KMS-11 (cell line): ENCODE measurements at regions not wholly inside any gene's neighbourhood (a gene's known extent, or its start where the extent isn't known, plus 50 kb on each side); places are given as distances from the start of the nearest gene placed in this dataset.

Experiments
- H2AFZ ChIP-seq: fragments of 200-600 bp; sonication (generic); 2 replicates; pipeline ENCODE4 v1.6.1; 2016; ENCODE audit warnings: antibody characterized with exemption, mixed run types, low read depth
- H3K27ac ChIP-seq: fragments of 200-600 bp; sonication (generic); 2 replicates; pipeline ENCODE4 v1.6.1; 2016; ENCODE audit warnings: mild to moderate bottlenecking, mixed run types
- H3K27me3 ChIP-seq: fragments of 200-600 bp; sonication (generic); 2 replicates; pipeline ENCODE4 v1.6.1; 2017; ENCODE audit warnings: mild to moderate bottlenecking, low read depth, mixed run types, moderate library complexity; ENCODE audit not compliant: insufficient read depth
- H3K36me3 ChIP-seq: fragments of 200-600 bp; sonication (generic); 2 replicates; pipeline ENCODE4 v1.6.1; 2017; ENCODE audit warnings: mild to moderate bottlenecking, mixed run types; ENCODE audit not compliant: insufficient read depth
- H3K4me1 ChIP-seq: fragments of 200-600 bp; sonication (generic); 2 replicates; pipeline ENCODE4 v1.6.1; 2016; ENCODE audit warnings: mild to moderate bottlenecking, low read depth, mixed run types; ENCODE audit not compliant: poor library complexity, severe bottlenecking
- H3K4me2 ChIP-seq: fragments of 200-600 bp; sonication (generic); 2 replicates; pipeline ENCODE4 v1.7.0; 2016; ENCODE audit warnings: mild to moderate bottlenecking, mixed run types
- H3K4me3 ChIP-seq: fragments of 200-600 bp; sonication (generic); IDR thresholded peaks from 2 replicates; pipeline ENCODE4 v1.6.1; 2017; ENCODE audit warnings: low read depth, low read length, mixed read lengths; ENCODE audit not compliant: insufficient read depth
- H3K79me2 ChIP-seq: fragments of 200-600 bp; sonication (generic); 2 replicates; pipeline ENCODE4 v1.6.1; 2016; ENCODE audit warnings: low read depth, mixed run types; ENCODE audit not compliant: insufficient read depth
- H3K9ac ChIP-seq: fragments of 200-600 bp; sonication (generic); 2 replicates; pipeline ENCODE4 v1.6.1; 2016; ENCODE audit warnings: mild to moderate bottlenecking, mixed run types
- H4K20me1 ChIP-seq: fragments of 200-600 bp; sonication (generic); 2 replicates; pipeline ENCODE4 v1.6.1; 2016; ENCODE audit warnings: mild to moderate bottlenecking, mixed run types; ENCODE audit not compliant: insufficient read depth
- TF ChIP-seq, protein P1 (sequence below): fragments of 200-600 bp; sonication (generic); conservative IDR thresholded peaks from 2 replicates; pipeline ENCODE4 v1.6.1; 2017; ENCODE audit warnings: low read depth, mild to moderate bottlenecking, antibody characterized with exemption, low read length, moderate library complexity, mixed read lengths

DNA sequence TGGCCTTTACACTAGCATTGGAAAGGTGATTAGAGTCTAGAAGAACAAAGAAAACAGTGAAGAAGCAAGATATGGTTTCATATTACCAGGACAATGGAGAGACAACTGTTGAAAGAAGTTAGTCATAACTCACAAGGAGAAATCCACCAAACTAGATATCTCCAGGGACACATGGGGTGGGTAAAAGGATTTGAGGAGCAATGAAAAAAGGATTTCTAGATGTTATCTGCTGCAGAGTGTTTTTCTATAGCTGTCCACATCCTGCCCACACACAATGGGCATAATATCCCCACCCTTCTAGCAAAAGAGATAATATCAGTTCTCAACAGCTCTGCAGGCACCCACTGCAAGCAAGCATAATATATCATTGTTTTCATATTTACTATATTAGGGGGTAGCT lies 303.1 kb downstream of the HAO1 start:
- H4K20me1 ChIP-seq = no peaks in the 10 kb centered on the region
- no peak overlapping the region for H3K4me2 ChIP-seq
- H3K9ac ChIP-seq = no peak overlapping the region
- H3K27ac ChIP-seq = no peak overlapping the region
- no peaks in the 10 kb centered on the region for H3K4me1 ChIP-seq
- no peaks in the 10 kb centered on the region for H3K36me3 ChIP-seq
- no peaks in the 10 kb centered on the region for H3K79me2 ChIP-seq
- no peaks in the 10 kb centered on the region for H3K27me3 ChIP-seq
- no peak overlapping the region for H3K4me3 ChIP-seq
- no peak overlapping the region for H2AFZ ChIP-seq
- TF ChIP-seq, protein P1, sequence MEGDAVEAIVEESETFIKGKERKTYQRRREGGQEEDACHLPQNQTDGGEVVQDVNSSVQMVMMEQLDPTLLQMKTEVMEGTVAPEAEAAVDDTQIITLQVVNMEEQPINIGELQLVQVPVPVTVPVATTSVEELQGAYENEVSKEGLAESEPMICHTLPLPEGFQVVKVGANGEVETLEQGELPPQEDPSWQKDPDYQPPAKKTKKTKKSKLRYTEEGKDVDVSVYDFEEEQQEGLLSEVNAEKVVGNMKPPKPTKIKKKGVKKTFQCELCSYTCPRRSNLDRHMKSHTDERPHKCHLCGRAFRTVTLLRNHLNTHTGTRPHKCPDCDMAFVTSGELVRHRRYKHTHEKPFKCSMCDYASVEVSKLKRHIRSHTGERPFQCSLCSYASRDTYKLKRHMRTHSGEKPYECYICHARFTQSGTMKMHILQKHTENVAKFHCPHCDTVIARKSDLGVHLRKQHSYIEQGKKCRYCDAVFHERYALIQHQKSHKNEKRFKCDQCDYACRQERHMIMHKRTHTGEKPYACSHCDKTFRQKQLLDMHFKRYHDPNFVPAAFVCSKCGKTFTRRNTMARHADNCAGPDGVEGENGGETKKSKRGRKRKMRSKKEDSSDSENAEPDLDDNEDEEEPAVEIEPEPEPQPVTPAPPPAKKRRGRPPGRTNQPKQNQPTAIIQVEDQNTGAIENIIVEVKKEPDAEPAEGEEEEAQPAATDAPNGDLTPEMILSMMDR = no peak

DNA sequence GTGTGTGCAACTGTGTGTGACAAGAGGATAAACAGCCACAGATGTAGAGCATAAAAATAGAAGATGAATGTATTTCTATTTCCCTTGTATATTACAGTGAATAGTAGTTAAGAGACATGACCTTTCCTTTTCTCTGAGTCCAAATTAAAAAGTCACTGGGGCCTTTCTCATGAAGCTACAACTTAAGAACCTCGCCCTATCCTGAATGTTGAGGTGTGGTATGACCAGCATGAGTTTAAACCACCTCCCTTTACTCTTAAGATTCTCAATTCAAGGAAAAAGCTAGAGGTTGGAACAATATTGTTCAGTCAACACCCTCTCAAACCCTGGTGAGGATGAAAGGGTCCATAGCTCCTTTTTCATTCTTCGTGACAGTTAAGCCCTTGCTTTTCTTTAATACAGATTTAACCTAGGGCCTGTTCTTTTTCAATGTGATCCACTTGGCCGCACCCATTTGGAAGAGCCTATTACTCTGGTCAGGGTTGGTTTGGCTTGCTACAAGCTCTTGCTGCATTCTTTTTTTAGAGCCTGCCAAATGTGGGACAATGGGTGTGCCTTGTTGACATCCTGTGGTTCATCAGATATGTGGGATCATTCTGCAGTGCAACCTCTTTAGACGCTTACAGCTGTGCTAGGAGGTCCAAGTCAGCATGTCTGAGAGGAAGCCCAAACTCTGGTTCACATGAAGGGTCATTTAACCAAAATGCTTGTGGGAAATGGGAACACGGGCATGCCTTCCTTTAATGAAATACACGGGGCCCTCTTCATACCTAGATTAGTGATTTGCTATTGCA lies 290.0 kb downstream of the HAO1 start:
- TF ChIP-seq, protein P1 = no peak
- H2AFZ ChIP-seq = no peak overlapping the region
- H3K4me1 ChIP-seq = no peaks in the 10 kb centered on the region
- H4K20me1 ChIP-seq = no peaks in the 10 kb centered on the region
- H3K27ac ChIP-seq = no peak overlapping the region
- H3K4me3 ChIP-seq = no peak overlapping the region
- H3K79me2 ChIP-seq = no peaks in the 10 kb centered on the region
- no peak overlapping the region for H3K4me2 ChIP-seq
- H3K36me3 ChIP-seq = no peaks in the 10 kb centered on the region
- no peaks in the 10 kb centered on the region for H3K27me3 ChIP-seq
- H3K9ac ChIP-seq = no peak overlapping the region

DNA sequence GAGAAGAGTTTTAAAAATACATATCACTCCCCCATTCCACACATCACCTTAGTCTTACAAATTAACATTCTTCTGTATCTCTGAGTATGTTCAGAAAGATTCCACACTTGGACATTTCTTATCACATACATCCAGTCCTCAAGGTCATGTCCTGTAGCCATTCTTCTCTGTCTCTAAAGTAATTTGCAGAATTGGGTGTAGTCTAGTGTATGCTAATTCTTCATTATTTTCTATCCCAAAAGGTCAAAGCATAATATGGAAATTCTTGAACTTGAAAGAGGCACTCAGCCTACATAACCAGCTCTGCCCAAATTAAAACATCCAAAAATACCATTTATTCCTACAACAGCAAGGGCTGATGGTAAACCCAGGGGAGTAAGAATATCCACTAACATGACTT lies 286.0 kb downstream of the HAO1 start:
- no peaks in the 10 kb centered on the region for H3K4me1 ChIP-seq
- H2AFZ ChIP-seq = no peak overlapping the region
- no peaks in the 10 kb centered on the region for H3K27me3 ChIP-seq
- TF ChIP-seq, protein P1 = no peak
- no peak overlapping the region for H3K4me3 ChIP-seq
- H4K20me1 ChIP-seq = no peaks in the 10 kb centered on the region
- H3K4me2 ChIP-seq = no peak overlapping the region
- H3K36me3 ChIP-seq = no peaks in the 10 kb centered on the region
- H3K9ac ChIP-seq = no peak overlapping the region
- H3K79me2 ChIP-seq = no peaks in the 10 kb centered on the region
- H3K27ac ChIP-seq = no peak overlapping the region

DNA sequence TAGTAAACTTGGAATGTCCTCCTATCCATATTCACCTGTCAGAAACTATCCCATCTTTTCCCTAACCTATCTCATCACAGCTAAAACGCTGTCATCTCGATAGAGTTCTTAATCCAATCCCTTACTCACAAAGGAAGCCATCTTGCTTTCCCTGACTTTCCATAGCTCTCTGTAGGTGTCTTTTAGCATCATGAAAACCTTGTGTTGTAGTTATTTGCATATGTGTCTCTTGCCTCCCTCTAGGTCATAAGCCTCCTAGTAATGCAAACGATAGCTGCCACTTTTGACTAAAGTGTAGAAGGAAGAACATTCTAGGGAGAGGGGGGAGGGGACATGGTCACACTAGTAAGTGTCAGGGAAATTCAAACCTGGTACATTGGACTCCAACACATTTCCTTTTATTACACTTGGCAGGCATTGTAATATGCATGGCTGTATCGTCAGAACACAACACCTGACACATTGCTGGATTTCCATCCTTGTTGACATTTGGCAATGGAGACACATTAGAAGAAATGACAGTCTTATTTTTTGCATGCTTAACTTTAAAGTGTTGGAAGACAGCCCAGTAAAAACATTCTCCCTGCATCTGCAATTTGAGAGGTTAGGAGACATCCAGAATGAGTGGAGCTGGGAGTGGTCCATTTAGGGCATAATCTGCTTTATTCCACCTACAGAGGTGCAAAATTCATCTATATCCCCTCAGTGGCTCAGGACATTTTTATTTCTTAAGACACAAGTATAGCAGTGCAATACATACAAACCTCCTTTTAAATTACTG lies 283.4 kb downstream of the HAO1 start:
- Histone ChIP-seq H3K27me3 (no peaks in the 10 kb centered on the region), H3K79me2 (no peaks in the 10 kb centered on the region), H3K9ac (no peak overlapping the region), H4K20me1 (no peaks in the 10 kb centered on the region), H3K4me1 (no peaks in the 10 kb centered on the region), H3K36me3 (no peaks in the 10 kb centered on the region), H3K4me3 (no peak overlapping the region), H3K4me2 (no peak overlapping the region), H3K27ac (no peak overlapping the region), H2AFZ (no peak overlapping the region)
- TF ChIP-seq, protein P1 = no peak
